SK-N-SH (cell line): ENCODE measurements at regions not wholly inside any gene's neighbourhood (a gene's known extent, or its start where the extent isn't known, plus 50 kb on each side); places are given as distances from the start of the nearest gene placed in this dataset.

Source experiments
- TAF1 ChIP-seq: IDR thresholded peaks from 2 replicates; pipeline ENCODE4 v1.6.1; 2012; ENCODE audit warnings: low read depth, mild to moderate bottlenecking, low read length, moderate library complexity, borderline replicate concordance
- TF ChIP-seq, protein P1 (sequence below): IDR thresholded peaks from 2 replicates; pipeline ENCODE4 v1.6.1; 2012; ENCODE audit warnings: mild to moderate bottlenecking, low read depth, low read length, moderate library complexity
- TF ChIP-seq, protein P2 (sequence below): fragments of 200-600 bp; sonication (generic); IDR thresholded peaks from 2 replicates; pipeline ENCODE4 v1.6.1; 2017; ENCODE audit warnings: antibody characterized with exemption, mild to moderate bottlenecking, moderate library complexity

DNA sequence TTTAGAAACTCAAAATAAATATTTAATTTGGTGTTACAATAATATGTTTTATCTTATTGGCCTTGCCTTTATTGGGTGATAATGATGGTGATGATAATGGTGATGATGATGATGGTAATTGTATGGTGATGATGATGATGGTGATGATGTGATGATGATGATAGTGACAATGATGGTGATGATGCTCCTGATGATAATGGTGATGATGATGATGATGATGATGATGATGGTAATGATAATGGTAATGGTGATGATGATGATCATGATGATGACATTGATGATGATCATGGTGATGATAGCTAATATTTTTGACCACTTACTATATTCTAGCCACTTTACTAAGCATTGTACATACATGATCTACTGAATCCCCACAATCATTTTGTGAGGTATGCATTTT is 1548.6 kb upstream of the TMEM132C start:
- TF ChIP-seq TAF1, result no peak
- TF ChIP-seq, protein P1, sequence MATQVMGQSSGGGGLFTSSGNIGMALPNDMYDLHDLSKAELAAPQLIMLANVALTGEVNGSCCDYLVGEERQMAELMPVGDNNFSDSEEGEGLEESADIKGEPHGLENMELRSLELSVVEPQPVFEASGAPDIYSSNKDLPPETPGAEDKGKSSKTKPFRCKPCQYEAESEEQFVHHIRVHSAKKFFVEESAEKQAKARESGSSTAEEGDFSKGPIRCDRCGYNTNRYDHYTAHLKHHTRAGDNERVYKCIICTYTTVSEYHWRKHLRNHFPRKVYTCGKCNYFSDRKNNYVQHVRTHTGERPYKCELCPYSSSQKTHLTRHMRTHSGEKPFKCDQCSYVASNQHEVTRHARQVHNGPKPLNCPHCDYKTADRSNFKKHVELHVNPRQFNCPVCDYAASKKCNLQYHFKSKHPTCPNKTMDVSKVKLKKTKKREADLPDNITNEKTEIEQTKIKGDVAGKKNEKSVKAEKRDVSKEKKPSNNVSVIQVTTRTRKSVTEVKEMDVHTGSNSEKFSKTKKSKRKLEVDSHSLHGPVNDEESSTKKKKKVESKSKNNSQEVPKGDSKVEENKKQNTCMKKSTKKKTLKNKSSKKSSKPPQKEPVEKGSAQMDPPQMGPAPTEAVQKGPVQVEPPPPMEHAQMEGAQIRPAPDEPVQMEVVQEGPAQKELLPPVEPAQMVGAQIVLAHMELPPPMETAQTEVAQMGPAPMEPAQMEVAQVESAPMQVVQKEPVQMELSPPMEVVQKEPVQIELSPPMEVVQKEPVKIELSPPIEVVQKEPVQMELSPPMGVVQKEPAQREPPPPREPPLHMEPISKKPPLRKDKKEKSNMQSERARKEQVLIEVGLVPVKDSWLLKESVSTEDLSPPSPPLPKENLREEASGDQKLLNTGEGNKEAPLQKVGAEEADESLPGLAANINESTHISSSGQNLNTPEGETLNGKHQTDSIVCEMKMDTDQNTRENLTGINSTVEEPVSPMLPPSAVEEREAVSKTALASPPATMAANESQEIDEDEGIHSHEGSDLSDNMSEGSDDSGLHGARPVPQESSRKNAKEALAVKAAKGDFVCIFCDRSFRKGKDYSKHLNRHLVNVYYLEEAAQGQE, result no peak
- TF ChIP-seq, protein P2, sequence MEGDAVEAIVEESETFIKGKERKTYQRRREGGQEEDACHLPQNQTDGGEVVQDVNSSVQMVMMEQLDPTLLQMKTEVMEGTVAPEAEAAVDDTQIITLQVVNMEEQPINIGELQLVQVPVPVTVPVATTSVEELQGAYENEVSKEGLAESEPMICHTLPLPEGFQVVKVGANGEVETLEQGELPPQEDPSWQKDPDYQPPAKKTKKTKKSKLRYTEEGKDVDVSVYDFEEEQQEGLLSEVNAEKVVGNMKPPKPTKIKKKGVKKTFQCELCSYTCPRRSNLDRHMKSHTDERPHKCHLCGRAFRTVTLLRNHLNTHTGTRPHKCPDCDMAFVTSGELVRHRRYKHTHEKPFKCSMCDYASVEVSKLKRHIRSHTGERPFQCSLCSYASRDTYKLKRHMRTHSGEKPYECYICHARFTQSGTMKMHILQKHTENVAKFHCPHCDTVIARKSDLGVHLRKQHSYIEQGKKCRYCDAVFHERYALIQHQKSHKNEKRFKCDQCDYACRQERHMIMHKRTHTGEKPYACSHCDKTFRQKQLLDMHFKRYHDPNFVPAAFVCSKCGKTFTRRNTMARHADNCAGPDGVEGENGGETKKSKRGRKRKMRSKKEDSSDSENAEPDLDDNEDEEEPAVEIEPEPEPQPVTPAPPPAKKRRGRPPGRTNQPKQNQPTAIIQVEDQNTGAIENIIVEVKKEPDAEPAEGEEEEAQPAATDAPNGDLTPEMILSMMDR, result no peak
